Activated T-cell treated with anti-CD3 and anti-CD28 coated beads for 4 hours (primary cell): ENCODE measurements at regions not wholly inside any gene's neighbourhood (a gene's known extent, or its start where the extent isn't known, plus 50 kb on each side); places are given as distances from the start of the nearest gene placed in this dataset.

Experiments
- DNase-seq: peaks from one replicate; pipeline ENCODE4 v3.0.0-alpha.2; 2020

DNA sequence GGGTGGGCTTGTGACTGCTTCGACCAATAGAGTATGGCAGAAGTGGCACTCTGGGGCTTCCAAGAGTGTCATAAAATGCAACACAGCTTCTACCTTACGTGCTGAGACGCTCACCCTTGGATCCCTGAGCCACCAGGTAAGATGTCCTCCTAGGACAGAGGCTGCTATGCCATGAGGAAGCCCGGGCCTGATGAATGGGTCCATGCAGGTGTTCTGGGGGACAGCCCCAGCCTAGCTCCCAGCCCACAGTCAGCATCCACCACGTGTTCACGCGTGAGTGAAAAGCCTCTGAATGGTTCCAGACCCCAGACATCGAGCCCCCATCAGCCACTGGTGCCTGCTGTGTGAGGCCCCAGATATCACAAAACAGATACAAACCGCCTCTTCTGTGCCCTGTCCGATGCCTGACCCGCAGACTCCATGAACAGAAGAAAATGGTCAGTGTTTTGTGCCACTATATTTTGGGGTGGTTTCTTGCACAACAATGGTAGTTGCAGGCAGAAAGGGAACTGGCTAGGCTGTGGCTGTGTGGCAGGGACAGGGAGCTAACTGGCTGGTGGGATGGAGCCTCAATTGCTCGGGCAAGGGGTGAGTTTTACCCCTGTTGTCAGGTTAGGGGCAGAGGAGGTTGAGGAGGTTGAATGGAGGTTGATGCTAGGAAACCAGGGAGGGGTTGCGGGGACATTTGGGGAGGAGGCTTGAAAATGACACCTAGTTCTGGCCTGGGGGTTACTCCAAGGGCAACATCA lies 92.2 kb downstream of the LINGO1 start:
- DNase-seq = no peak

GRCh38 chr15:77538793-77539497 lies 93.8 kb downstream of the LINGO1 start:
- no peak for DNase-seq

DNA sequence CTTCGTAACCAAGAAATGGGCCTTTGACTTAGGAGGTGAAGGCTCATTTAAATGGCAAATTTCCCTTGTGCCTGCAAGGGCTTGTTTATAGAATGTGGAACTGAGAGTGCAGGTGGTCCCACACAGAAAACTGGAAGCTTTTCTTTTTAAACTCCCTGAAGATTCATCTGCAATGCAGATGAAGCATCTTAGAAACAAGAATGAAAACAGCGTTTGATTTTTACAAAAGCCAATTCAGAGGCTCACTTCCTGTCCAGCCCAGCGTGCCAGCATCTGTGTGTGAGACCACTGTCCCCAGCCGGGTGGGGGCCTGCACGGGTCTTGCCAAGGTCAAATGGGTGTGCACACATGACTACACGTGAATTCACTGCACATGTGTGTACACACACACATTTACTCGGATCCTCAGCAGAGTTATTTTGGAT lies 94.7 kb downstream of the LINGO1 start:
- DNase-seq = no peak

DNA sequence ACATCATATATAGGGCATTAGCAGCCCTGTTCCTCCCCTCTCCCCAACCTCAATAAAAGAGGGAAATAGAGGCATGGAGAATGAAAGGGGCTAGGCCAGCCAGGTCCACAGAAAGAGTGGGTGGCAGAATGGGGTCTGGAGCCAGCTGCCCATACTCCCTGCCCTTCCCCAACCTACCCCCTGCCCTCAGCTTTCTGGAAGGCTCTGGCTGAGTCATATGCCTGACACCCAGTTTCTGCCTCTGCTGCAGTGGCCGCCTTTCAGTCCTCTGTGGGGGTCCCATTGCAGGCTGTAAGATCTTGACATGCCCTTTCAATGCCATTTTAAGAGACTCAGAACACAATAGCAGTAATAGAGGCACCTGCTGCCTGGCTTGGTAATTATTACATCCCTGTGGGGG lies 95.7 kb downstream of the LINGO1 start:
- DNase-seq = no peak

- no peak for DNase-seq
These were observed 96.9 kb downstream of the LINGO1 start for GRCh38 chr15:77535845-77536244.
